Keratinocyte (primary cell): ENCODE measurements at regions not wholly inside any gene's neighbourhood (a gene's known extent, or its start where the extent isn't known, plus 50 kb on each side); places are given as distances from the start of the nearest gene placed in this dataset.

Experiments
- DNase-seq: peaks from one replicate; pipeline ENCODE4 v3.0.0-alpha.2; 2011; ENCODE audit warnings: low read depth, missing footprints, low spot score
- FAIRE-seq: peaks from 2 replicates; lab custom pipeline; 2011; peaks lifted over from hg19 to GRCh38; lab: Jason Lieb, UNC
- H2AFZ ChIP-seq: 2 replicates; pipeline ENCODE4 v1.6.0; 2012; ENCODE audit warnings: low read length, control low read depth, inconsistent platforms; ENCODE audit not compliant: control insufficient read depth
- H3K27ac ChIP-seq: 2 replicates; pipeline ENCODE4 v1.5.1; 2011; ENCODE audit warnings: low read length; ENCODE audit not compliant: control insufficient read depth, insufficient read depth
- H3K27me3 ChIP-seq: 3 replicates; pipeline ENCODE4 v1.6.0; 2011; ENCODE audit warnings: low read length; ENCODE audit not compliant: control insufficient read depth, insufficient read depth; ENCODE audit errors: extremely low read depth
- H3K36me3 ChIP-seq, 2 experiments: 2 replicates in 1 of 2; 3 replicates in 1 of 2; pipeline ENCODE4 v1.5.1; 2011; ENCODE audit warnings: low read length in 2 of 2, mild to moderate bottlenecking in 1 of 2; ENCODE audit not compliant: control insufficient read depth in 2 of 2, insufficient read depth in 2 of 2; ENCODE audit errors: extremely low read depth in 1 of 2
- H3K4me1 ChIP-seq: 3 replicates; pipeline ENCODE4 v1.5.1; 2011; ENCODE audit warnings: low read length; ENCODE audit not compliant: control insufficient read depth, insufficient read depth; ENCODE audit errors: extremely low read depth
- H3K4me2 ChIP-seq: 3 replicates; pipeline ENCODE4 v1.6.0; 2011; ENCODE audit warnings: low read depth, low read length; ENCODE audit not compliant: control insufficient read depth, insufficient read depth; ENCODE audit errors: extremely low read depth
- H3K4me3 ChIP-seq, 3 experiments: fragments of 200-600 bp in 1 of 3; sonication (generic) in 1 of 3; 2 replicates in 2 of 3; 3 replicates in 1 of 3; pipeline ENCODE4 v1.5.1; 2011 to 2016; ENCODE audit warnings: low read length in 3 of 3, mild to moderate bottlenecking in 3 of 3, control low read depth in 2 of 3, inconsistent platforms in 1 of 3, low read depth in 1 of 3, mixed read lengths in 1 of 3, mixed run types in 1 of 3, moderate library complexity in 1 of 3; ENCODE audit not compliant: control insufficient read depth in 2 of 3, insufficient read depth in 2 of 3; ENCODE audit errors: extremely low read depth in 1 of 3
- H3K79me2 ChIP-seq: 2 replicates; pipeline ENCODE4 v1.6.0; 2012; ENCODE audit warnings: low read length; ENCODE audit not compliant: control insufficient read depth, insufficient read depth
- H3K9ac ChIP-seq: 3 replicates; pipeline ENCODE4 v1.6.0; 2011; ENCODE audit warnings: low read length; ENCODE audit not compliant: control insufficient read depth, insufficient read depth; ENCODE audit errors: extremely low read depth
- H3K9me1 ChIP-seq: 3 replicates; pipeline ENCODE4 v1.6.0; 2011; ENCODE audit warnings: low read length; ENCODE audit not compliant: control insufficient read depth, insufficient read depth; ENCODE audit errors: extremely low read depth
- H3K9me3 ChIP-seq: 2 replicates; pipeline ENCODE4 v1.5.1; 2012; ENCODE audit warnings: low read depth, low read length; ENCODE audit not compliant: control insufficient read depth
- H4K20me1 ChIP-seq: 3 replicates; pipeline ENCODE4 v1.6.0; 2011; ENCODE audit warnings: low read length; ENCODE audit not compliant: control insufficient read depth, insufficient read depth; ENCODE audit errors: extremely low read depth
- CTCF ChIP-seq, 3 experiments: IDR thresholded peaks in 1 of 3; conservative IDR thresholded peaks in 1 of 3; optimal IDR thresholded peaks in 1 of 3; 2 replicates in 2 of 3; 3 replicates in 1 of 3; pipeline versions ENCODE3 to v1.5.1; 2011; ENCODE audit warnings: low read length in 3 of 3, mild to moderate bottlenecking in 3 of 3, moderate library complexity in 2 of 3, control low read depth in 1 of 3, inconsistent platforms in 1 of 3; ENCODE audit not compliant: insufficient read depth in 2 of 3; ENCODE audit errors: extremely low read depth in 1 of 3
- EZH2 ChIP-seq: IDR thresholded peaks from one replicate; pipeline ENCODE4 v1.6.1; 2012; ENCODE audit warnings: inconsistent platforms, mild to moderate bottlenecking, low read length, moderate library complexity
- dilution Hi-C: fragments of 300-500 bp; cut with MboI; formaldehyde crosslinking; loops from one replicate; pipeline ENCODE4 v1.7.0; 2020; ENCODE audit warnings: low sequenced_read_pairs; ENCODE audit not compliant: extremely low pct_ligation_motif_present

GRCh38 chr2:46816151-46816845, 99.3 kb downstream of the MCFD2 start:
- no peaks in the 10 kb centered on the region for H4K20me1 ChIP-seq
- H3K27ac ChIP-seq = no peak overlapping the region
- no peaks in the 10 kb centered on the region for H3K79me2 ChIP-seq
- H3K36me3 ChIP-seq = no peaks in the 10 kb centered on the region
- peaks cover 7% of the 10 kb centered on the region for H3K4me1 ChIP-seq
- H2AFZ ChIP-seq = no peak overlapping the region
- no peaks in the 10 kb centered on the region for H3K9me1 ChIP-seq
- dilution Hi-C loops = no loop called here
- no peak overlapping the region for H3K4me2 ChIP-seq
- TF ChIP-seq EZH2 = no peak
- TF ChIP-seq CTCF (optimal IDR thresholded peaks at IDR 0.05 in 1 of 3, IDR thresholded peaks at IDR 0.05 in 1 of 3, conservative IDR thresholded peaks at IDR 0.05 in 1 of 3; ENCODE audit: extremely low read depth in 1 of 3, insufficient read depth in 2 of 3, low read length in 3 of 3) = no peak
- no peaks in the 10 kb centered on the region for H3K9me3 ChIP-seq
- FAIRE-seq = no peak
- H3K9ac ChIP-seq = no peak overlapping the region
- H3K27me3 ChIP-seq = peaks cover 10% of the 10 kb centered on the region
- no peak for DNase-seq
- H3K4me3 ChIP-seq = no peak overlapping the region

- Histone ChIP-seq H3K27me3 (peaks cover 10% of the 10 kb centered on the region), H4K20me1 (no peaks in the 10 kb centered on the region), H3K36me3 (no peaks in the 10 kb centered on the region), H2AFZ (no peak overlapping the region), H3K9me1 (no peaks in the 10 kb centered on the region), H3K4me1 (peaks cover 7% of the 10 kb centered on the region), H3K9me3 (no peaks in the 10 kb centered on the region), H3K27ac (no peak overlapping the region), H3K4me2 (no peak overlapping the region), H3K79me2 (no peaks in the 10 kb centered on the region), H3K9ac (no peak overlapping the region), H3K4me3 (no peak overlapping the region)
- FAIRE-seq (no peak), DNase-seq (no peak)
- TF ChIP-seq EZH2 (no peak), CTCF (optimal IDR thresholded peaks at IDR 0.05 in 1 of 3, IDR thresholded peaks at IDR 0.05 in 1 of 3, conservative IDR thresholded peaks at IDR 0.05 in 1 of 3; ENCODE audit: extremely low read depth in 1 of 3, insufficient read depth in 2 of 3, low read length in 3 of 3) (peak in 1 of 3 experiments; percentile 37)
- dilution Hi-C loops = no loop called here
Observed at GRCh38 chr2:46815121-46815802, 100.3 kb downstream of the MCFD2 start.
